Rectal smooth muscle tissue (tissue), 1 donor: ENCODE measurements at regions not wholly inside any gene's neighbourhood (a gene's known extent, or its start where the extent isn't known, plus 50 kb on each side); places are given as distances from the start of the nearest gene placed in this dataset.

Source experiments
- H3K27ac ChIP-seq: one replicate; pipeline ENCODE4 v1.7.0; 2013; ENCODE audit warnings: low read depth, low read length, inconsistent platforms
- H3K27me3 ChIP-seq: one replicate; pipeline ENCODE4 v1.7.0; 2013; ENCODE audit warnings: low read length; ENCODE audit not compliant: control insufficient read depth, insufficient read depth
- H3K36me3 ChIP-seq: one replicate; pipeline ENCODE4 v1.7.0; 2013; ENCODE audit warnings: low read length; ENCODE audit not compliant: control insufficient read depth, insufficient read depth
- H3K4me1 ChIP-seq: one replicate; pipeline ENCODE4 v1.7.0; 2013; ENCODE audit warnings: low read length; ENCODE audit not compliant: control insufficient read depth, insufficient read depth
- H3K4me3 ChIP-seq: one replicate; pipeline ENCODE4 v1.7.0; 2013; ENCODE audit warnings: low read length
- H3K9ac ChIP-seq: one replicate; pipeline ENCODE4 v1.7.0; 2013; ENCODE audit warnings: low read length

GRCh38 chr1:14027099-14027498 lies 327.1 kb downstream of the PRDM2 start:
- Histone ChIP-seq H3K36me3 (no peaks in the 10 kb centered on the region), H3K9ac (no peak overlapping the region), H3K4me3 (no peak overlapping the region), H3K27ac (no peak overlapping the region), H3K4me1 (no peaks in the 10 kb centered on the region), H3K27me3 (no peaks in the 10 kb centered on the region)

- no peak overlapping the region for H3K27ac ChIP-seq
- no peak overlapping the region for H3K4me3 ChIP-seq
- H3K36me3 ChIP-seq: no peaks in the 10 kb centered on the region
Observed at GRCh38 chr1:14031461-14031860, 331.5 kb downstream of the PRDM2 start.

GRCh38 chr1:14034506-14034905 lies 334.5 kb downstream of the PRDM2 start:
- no peak overlapping the region for H3K4me3 ChIP-seq
- no peaks in the 10 kb centered on the region for H3K27me3 ChIP-seq
- no peaks in the 10 kb centered on the region for H3K4me1 ChIP-seq
- no peaks in the 10 kb centered on the region for H3K36me3 ChIP-seq
- H3K27ac ChIP-seq: no peak overlapping the region
- no peak overlapping the region for H3K9ac ChIP-seq

More at GRCh38 chr1:14031461-14031860, 331.5 kb downstream of the PRDM2 start:
- no peaks in the 10 kb centered on the region for H3K4me1 ChIP-seq
- H3K27me3 ChIP-seq: no peaks in the 10 kb centered on the region
- no peak overlapping the region for H3K9ac ChIP-seq

- no peak overlapping the region for H3K27ac ChIP-seq
- H3K4me1 ChIP-seq: no peaks in the 10 kb centered on the region
- H3K4me3 ChIP-seq: no peak overlapping the region
- H3K27me3 ChIP-seq: no peaks in the 10 kb centered on the region
- no peaks in the 10 kb centered on the region for H3K36me3 ChIP-seq
- H3K9ac ChIP-seq: no peak overlapping the region
Observed at GRCh38 chr1:14037101-14037847, 337.3 kb downstream of the PRDM2 start.

DNA sequence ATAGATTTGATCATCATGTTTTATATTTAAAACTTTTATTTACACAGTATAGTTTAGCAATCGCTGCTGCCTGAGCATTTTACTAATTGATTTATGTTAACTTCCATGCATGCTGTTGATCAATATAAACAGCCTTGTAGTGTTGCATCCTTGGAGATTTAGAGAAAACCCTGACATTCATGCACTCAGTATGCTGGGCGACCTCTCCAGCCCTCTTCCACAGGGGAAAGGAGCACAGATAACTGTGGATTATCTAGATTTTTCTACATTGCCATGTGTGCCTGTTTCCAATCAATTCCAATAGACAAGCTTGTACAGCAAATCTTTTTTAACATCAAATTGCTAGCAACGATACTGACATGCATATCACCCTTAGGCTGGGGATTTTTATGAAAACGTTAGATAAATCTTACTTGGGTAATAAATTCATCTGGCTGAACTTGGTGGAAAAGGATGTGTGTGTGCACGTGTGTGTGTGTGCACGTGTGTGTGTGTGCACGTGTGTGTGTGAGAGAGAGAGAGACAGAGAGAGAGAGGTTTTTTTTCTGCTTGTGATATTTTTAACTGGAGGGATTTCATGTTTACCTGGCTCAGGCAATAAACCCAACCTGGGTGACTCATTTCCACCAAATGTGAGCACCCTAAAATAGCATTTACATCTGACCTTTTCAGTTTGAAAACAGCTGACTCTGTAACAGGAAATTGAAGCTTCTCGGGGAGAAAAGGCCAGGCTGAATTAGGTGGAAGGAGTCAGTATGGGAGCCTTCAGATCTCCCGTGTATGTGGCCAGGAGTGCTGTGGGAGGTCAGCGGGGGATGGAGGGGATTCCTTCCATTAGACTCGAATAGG lies 339.8 kb downstream of the PRDM2 start:
- no peaks in the 10 kb centered on the region for H3K36me3 ChIP-seq
- no peaks in the 10 kb centered on the region for H3K4me1 ChIP-seq
- no peaks in the 10 kb centered on the region for H3K27me3 ChIP-seq
- H3K27ac ChIP-seq: no peak overlapping the region
- no peak overlapping the region for H3K9ac ChIP-seq
- H3K4me3 ChIP-seq: no peak overlapping the region

- Histone ChIP-seq H3K4me3 (no peak overlapping the region), H3K9ac (no peak overlapping the region), H3K27ac (no peak overlapping the region), H3K27me3 (no peaks in the 10 kb centered on the region), H3K36me3 (no peaks in the 10 kb centered on the region), H3K4me1 (no peaks in the 10 kb centered on the region)
Observed at GRCh38 chr1:14049965-14050364, 350.0 kb downstream of the PRDM2 start.

DNA sequence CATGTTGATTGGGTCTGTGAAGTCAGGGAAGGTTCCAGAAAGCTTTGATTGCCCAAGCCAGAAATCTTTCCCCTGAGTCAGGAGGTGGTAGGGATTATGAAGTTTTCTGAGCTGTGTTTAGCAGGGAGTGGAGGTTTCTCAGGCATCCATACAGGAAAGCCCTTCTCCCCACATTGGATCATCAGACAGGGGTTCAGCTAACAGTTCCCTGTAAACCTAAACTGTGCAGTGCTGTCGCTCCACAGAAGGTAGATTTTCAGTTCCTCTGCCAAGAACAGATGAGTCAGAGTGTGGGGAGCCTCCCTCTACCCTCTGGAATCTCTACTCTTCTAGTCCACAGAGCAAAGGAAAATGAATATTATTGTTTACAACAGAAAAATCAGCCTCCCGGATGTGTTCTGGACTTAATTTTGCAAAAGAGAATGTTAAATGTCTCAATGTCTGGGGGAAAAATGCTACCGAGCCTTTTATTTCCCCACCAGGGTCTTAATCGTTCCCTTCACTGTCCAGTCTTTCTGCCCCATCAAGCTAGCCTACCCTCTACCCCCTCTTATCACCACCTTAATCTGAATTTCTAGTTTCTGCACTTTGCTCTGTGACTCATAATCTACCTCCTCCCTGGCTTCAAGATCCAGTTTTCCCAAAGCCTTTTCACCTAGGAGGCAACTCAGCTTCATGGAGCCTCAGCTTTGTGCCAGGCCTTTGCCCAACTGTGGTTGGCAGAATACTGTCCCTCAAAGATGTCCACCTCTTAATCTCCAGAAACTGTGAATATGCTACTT lies 355.6 kb downstream of the PRDM2 start:
- no peaks in the 10 kb centered on the region for H3K36me3 ChIP-seq
- no peak overlapping the region for H3K9ac ChIP-seq
- no peaks in the 10 kb centered on the region for H3K4me1 ChIP-seq
- no peak overlapping the region for H3K4me3 ChIP-seq
- no peaks in the 10 kb centered on the region for H3K27me3 ChIP-seq
- no peak overlapping the region for H3K27ac ChIP-seq

GRCh38 chr1:14057640-14058039 lies 357.7 kb downstream of the PRDM2 start:
- H3K36me3 ChIP-seq: no peaks in the 10 kb centered on the region
- H3K9ac ChIP-seq: no peak overlapping the region
- no peaks in the 10 kb centered on the region for H3K27me3 ChIP-seq
- no peaks in the 10 kb centered on the region for H3K4me1 ChIP-seq
- no peak overlapping the region for H3K27ac ChIP-seq
- H3K4me3 ChIP-seq: no peak overlapping the region

DNA sequence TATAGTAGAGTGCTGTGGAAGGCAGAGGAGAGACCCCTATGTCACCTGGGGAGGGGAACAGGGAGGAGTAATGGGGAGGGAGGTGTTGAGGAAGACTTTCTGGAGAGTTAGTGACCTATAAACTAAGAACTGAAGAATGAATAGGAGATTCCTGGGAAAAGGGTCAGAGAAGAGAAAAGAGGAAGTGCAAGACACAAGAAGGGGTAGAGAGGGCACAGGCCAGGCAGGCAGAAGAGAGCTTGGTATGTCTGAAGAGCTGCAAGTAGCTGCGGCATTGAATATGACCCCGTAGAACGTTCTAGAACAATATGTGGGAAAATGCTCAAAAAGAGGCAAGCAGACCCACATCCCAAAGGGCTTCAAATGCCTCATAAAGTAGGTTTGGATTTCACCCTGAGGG lies 361.2 kb downstream of the PRDM2 start:
- no peak overlapping the region for H3K27ac ChIP-seq
- no peak overlapping the region for H3K9ac ChIP-seq
- no peaks in the 10 kb centered on the region for H3K36me3 ChIP-seq
- H3K4me3 ChIP-seq: no peak overlapping the region
- H3K4me1 ChIP-seq: no peaks in the 10 kb centered on the region
- no peaks in the 10 kb centered on the region for H3K27me3 ChIP-seq

GRCh38 chr1:14061722-14062121 lies 361.7 kb downstream of the PRDM2 start:
- no peak overlapping the region for H3K27ac ChIP-seq
- no peak overlapping the region for H3K9ac ChIP-seq
- H3K27me3 ChIP-seq: no peaks in the 10 kb centered on the region
- no peak overlapping the region for H3K4me3 ChIP-seq
- H3K36me3 ChIP-seq: no peaks in the 10 kb centered on the region
- no peaks in the 10 kb centered on the region for H3K4me1 ChIP-seq

- Histone ChIP-seq H3K4me1 (no peaks in the 10 kb centered on the region), H3K27me3 (no peaks in the 10 kb centered on the region), H3K27ac (no peak overlapping the region), H3K9ac (no peak overlapping the region), H3K4me3 (no peak overlapping the region), H3K36me3 (no peaks in the 10 kb centered on the region)
Observed at GRCh38 chr1:14062669-14063068, 362.7 kb downstream of the PRDM2 start.

- no peak overlapping the region for H3K9ac ChIP-seq
- no peak overlapping the region for H3K4me3 ChIP-seq
- no peaks in the 10 kb centered on the region for H3K4me1 ChIP-seq
- H3K27me3 ChIP-seq: no peaks in the 10 kb centered on the region
- H3K36me3 ChIP-seq: no peaks in the 10 kb centered on the region
- no peak overlapping the region for H3K27ac ChIP-seq
Observed at GRCh38 chr1:14064649-14065442, 364.9 kb downstream of the PRDM2 start.
